ENCODE measurements at regions not wholly inside any gene's neighbourhood (a gene's known extent, or its start where the extent isn't known, plus 50 kb on each side); places are given as distances from the start of the nearest gene placed in this dataset.

- TF ChIP-seq CTCF (conservative IDR thresholded peaks at IDR 0.05 in 1 of 2, IDR thresholded peaks at IDR 0.05 in 1 of 2; ENCODE audit: low read depth in 1 of 2, low read length in 2 of 2) (no peak), EZH2 (IDR thresholded peaks at IDR 0.05; ENCODE audit: low read length, missing control alignments) (no peak)
These were observed 471.5 kb downstream of the HDGFL1 start for GRCh38 chr6:23040899-23041298.
